Mammary epithelial cell (primary cell): ENCODE measurements at regions not wholly inside any gene's neighbourhood (a gene's known extent, or its start where the extent isn't known, plus 50 kb on each side); places are given as distances from the start of the nearest gene placed in this dataset.

ENCODE experiments used
- EZH2 ChIP-seq: IDR thresholded peaks from 2 replicates; pipeline ENCODE4 v1.6.1; 2012; ENCODE audit warnings: low read length, inconsistent platforms, borderline replicate concordance
- TF ChIP-seq, protein P1 (sequence below), 2 donors: IDR thresholded peaks in 1 of 2; conservative IDR thresholded peaks in 1 of 2; 2 replicates each; pipeline ENCODE4 v1.5.1; 2011 to 2012; ENCODE audit warnings: inconsistent platforms in 2 of 2, low read length in 2 of 2, mild to moderate bottlenecking in 2 of 2, control low read depth in 1 of 2, low read depth in 1 of 2; ENCODE audit not compliant: insufficient read depth in 1 of 2; ENCODE audit errors: extremely low read depth in 1 of 2

DNA sequence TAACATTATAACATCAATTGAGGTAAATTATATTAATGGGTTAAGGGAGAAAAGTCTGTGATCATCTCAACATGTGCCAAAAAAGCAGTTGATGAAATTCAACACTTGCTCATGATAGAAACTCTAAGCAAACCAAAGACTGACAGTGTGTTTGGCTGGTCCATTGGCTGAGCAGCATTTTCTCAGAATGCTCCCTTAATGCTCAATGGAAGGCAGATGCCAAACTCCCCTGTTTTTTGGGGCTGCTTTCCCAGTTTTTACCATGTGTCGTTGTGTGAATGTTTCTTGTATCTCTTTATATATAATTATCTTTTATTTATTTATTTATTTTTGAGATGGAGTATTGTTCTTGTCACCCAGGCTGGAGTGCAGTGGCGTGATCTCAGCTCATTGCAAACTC, 114.7 kb downstream of the SEC23IP start:
- TF ChIP-seq, protein P1, sequence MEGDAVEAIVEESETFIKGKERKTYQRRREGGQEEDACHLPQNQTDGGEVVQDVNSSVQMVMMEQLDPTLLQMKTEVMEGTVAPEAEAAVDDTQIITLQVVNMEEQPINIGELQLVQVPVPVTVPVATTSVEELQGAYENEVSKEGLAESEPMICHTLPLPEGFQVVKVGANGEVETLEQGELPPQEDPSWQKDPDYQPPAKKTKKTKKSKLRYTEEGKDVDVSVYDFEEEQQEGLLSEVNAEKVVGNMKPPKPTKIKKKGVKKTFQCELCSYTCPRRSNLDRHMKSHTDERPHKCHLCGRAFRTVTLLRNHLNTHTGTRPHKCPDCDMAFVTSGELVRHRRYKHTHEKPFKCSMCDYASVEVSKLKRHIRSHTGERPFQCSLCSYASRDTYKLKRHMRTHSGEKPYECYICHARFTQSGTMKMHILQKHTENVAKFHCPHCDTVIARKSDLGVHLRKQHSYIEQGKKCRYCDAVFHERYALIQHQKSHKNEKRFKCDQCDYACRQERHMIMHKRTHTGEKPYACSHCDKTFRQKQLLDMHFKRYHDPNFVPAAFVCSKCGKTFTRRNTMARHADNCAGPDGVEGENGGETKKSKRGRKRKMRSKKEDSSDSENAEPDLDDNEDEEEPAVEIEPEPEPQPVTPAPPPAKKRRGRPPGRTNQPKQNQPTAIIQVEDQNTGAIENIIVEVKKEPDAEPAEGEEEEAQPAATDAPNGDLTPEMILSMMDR (conservative IDR thresholded peaks at IDR 0.05 in 1 of 2, IDR thresholded peaks at IDR 0.05 in 1 of 2; ENCODE audit: extremely low read depth in 1 of 2, insufficient read depth in 1 of 2, low read depth in 1 of 2, low read length in 2 of 2) = no peak
- TF ChIP-seq EZH2 = no peak
